Upper lobe of right lung (tissue), 1 donor: ENCODE measurements at regions not wholly inside any gene's neighbourhood (a gene's known extent, or its start where the extent isn't known, plus 50 kb on each side); places are given as distances from the start of the nearest gene placed in this dataset.

Experiments
- ATAC-seq: fragments of 200-7000 bp; cut with Tn5 transposase; one replicate; pipeline ENCODE4 v1.9.1; 2020; ENCODE audit warnings: mild to moderate bottlenecking, moderate library complexity
- DNase-seq: peaks from one replicate; pipeline ENCODE4 v3.0.0-alpha.2; 2020
- H3K27ac ChIP-seq: fragments of 200-600 bp; one replicate; pipeline ENCODE4 v1.8.0; 2022
- H3K27me3 ChIP-seq: fragments of 200-600 bp; one replicate; pipeline ENCODE4 v1.8.0; 2022; ENCODE audit warnings: mild to moderate bottlenecking
- H3K36me3 ChIP-seq: fragments of 200-600 bp; one replicate; pipeline ENCODE4 v1.8.0; 2022
- H3K4me1 ChIP-seq: fragments of 200-600 bp; one replicate; pipeline ENCODE4 v1.8.0; 2022
- H3K4me3 ChIP-seq: fragments of 200-600 bp; one replicate; pipeline ENCODE4 v1.8.0; 2022; ENCODE audit warnings: mild to moderate bottlenecking
- H3K9me3 ChIP-seq: fragments of 200-600 bp; one replicate; pipeline ENCODE4 v1.8.0; 2022
- CTCF ChIP-seq: fragments of 200-600 bp; IDR thresholded peaks from one replicate; pipeline ENCODE4 v1.8.0; 2022; ENCODE audit warnings: antibody characterized with exemption
- intact Hi-C: fragments of 100-400 bp; cut with DNase I; formaldehyde crosslinking; loops from one replicate; pipeline ENCODE4 v1.11.0; 2022
- donor health status: DM: no; HTN: yes; CAD: no; lungs with severe emphysema.

- Histone ChIP-seq H3K9me3 (peaks cover 8% of the 10 kb centered on the region), H3K27me3 (no peaks in the 10 kb centered on the region), H3K4me1 (no peaks in the 10 kb centered on the region), H3K36me3 (no peaks in the 10 kb centered on the region), H3K27ac (no peak overlapping the region), H3K4me3 (no peak overlapping the region)
- ATAC-seq (no peak), DNase-seq (no peak)
- intact Hi-C loops, result no loop called here
- TF ChIP-seq CTCF, result no peak
Observed at GRCh38 chr19:5251096-5252065, 89.2 kb downstream of the PTPRS start.

GRCh38 chr19:5250127-5250659, 90.4 kb downstream of the PTPRS start:
- no peaks in the 10 kb centered on the region for H3K4me1 ChIP-seq
- DNase-seq (no peak), ATAC-seq (no peak)
- H3K4me3 ChIP-seq, result no peak overlapping the region
- peaks cover 7% of the 10 kb centered on the region for H3K9me3 ChIP-seq
- no peaks in the 10 kb centered on the region for H3K27me3 ChIP-seq
- H3K36me3 ChIP-seq, result no peaks in the 10 kb centered on the region
- no peak overlapping the region for H3K27ac ChIP-seq
- no peak for TF ChIP-seq CTCF
- intact Hi-C loops, result no loop called here

- no peaks in the 10 kb centered on the region for H3K36me3 ChIP-seq
Observed at GRCh38 chr19:5249526-5249925, 91.1 kb downstream of the PTPRS start.

GRCh38 chr19:5247957-5248705, 92.5 kb downstream of the PTPRS start:
- H3K4me1 ChIP-seq, result no peaks in the 10 kb centered on the region
- ATAC-seq (no peak), DNase-seq (no peak)
- no peaks in the 10 kb centered on the region for H3K27me3 ChIP-seq
- no peaks in the 10 kb centered on the region for H3K9me3 ChIP-seq
- H3K4me3 ChIP-seq, result no peak overlapping the region
- intact Hi-C loops, result no loop called here
- H3K36me3 ChIP-seq, result no peaks in the 10 kb centered on the region
- no peak for TF ChIP-seq CTCF
- no peak overlapping the region for H3K27ac ChIP-seq

More at GRCh38 chr19:5249526-5249925, 91.1 kb downstream of the PTPRS start:
- ATAC-seq, result no peak
- H3K27ac ChIP-seq, result no peak overlapping the region
- intact Hi-C loops, result no loop called here
- H3K27me3 ChIP-seq, result no peaks in the 10 kb centered on the region
- peaks cover under 1% of the 10 kb centered on the region for H3K9me3 ChIP-seq
- H3K4me1 ChIP-seq, result no peaks in the 10 kb centered on the region
- no peak overlapping the region for H3K4me3 ChIP-seq
- TF ChIP-seq CTCF, result no peak
- no peak for DNase-seq

- no peak overlapping the region for H3K27ac ChIP-seq
- H3K4me3 ChIP-seq, result no peak overlapping the region
- intact Hi-C loops, result no loop called here
- H3K36me3 ChIP-seq, result no peaks in the 10 kb centered on the region
- DNase-seq, result no peak
- H3K27me3 ChIP-seq, result no peaks in the 10 kb centered on the region
- no peak for TF ChIP-seq CTCF
- no peak for ATAC-seq
- no peaks in the 10 kb centered on the region for H3K4me1 ChIP-seq
- H3K9me3 ChIP-seq, result no peaks in the 10 kb centered on the region
Observed at GRCh38 chr19:5246554-5247155, 94.0 kb downstream of the PTPRS start.
